Panc1 (cell line): ENCODE measurements at regions not wholly inside any gene's neighbourhood (a gene's known extent, or its start where the extent isn't known, plus 50 kb on each side); places are given as distances from the start of the nearest gene placed in this dataset.

Experiments used
- ATAC-seq: fragments of 200-7000 bp; cut with Tn5 transposase; 2 replicates; pipeline ENCODE4 v1.9.1; 2020; ENCODE audit warnings: mild to moderate bottlenecking, moderate library complexity
- BruUV-seq: library from RNA; stranded (reverse); fragments of 400-500 nt; replicated peaks from 2 replicates; lab custom pipeline; 2021; lab: Mats Ljungman, UMichigan
- CTCF ChIA-PET: fragments of 300-600 bp; sonication (Branson Sonifier 250); formaldehyde crosslinking; loops from one replicate; lab custom pipeline; 2022; ENCODE audit warnings: antibody characterized with exemption; lab: Charles Lee
- POLR2A ChIA-PET: fragments of 300-600 bp; sonication (Branson Sonifier 250); formaldehyde crosslinking; loops from one replicate; lab custom pipeline; 2022; ENCODE audit warnings: antibody characterized with exemption; lab: Charles Lee
- DNase-seq: peaks from one replicate; pipeline ENCODE4 v3.0.0-alpha.2; 2010; ENCODE audit warnings: low read depth, low spot score
- H3K27ac ChIP-seq: 2 replicates; pipeline ENCODE4 v1.5.1; 2011; ENCODE audit warnings: mild to moderate bottlenecking, low read length, inconsistent platforms
- H3K27me3 ChIP-seq: fragments of 200-500 bp; sonication (Bioruptor generic); 2 replicates; pipeline ENCODE4 v1.6.0; 2014; ENCODE audit warnings: low read length, inconsistent platforms; ENCODE audit not compliant: control insufficient read depth, insufficient read depth
- H3K36me3 ChIP-seq: fragments of 200-500 bp; sonication (Bioruptor generic); 2 replicates; pipeline ENCODE4 v1.5.1; 2014; ENCODE audit warnings: inconsistent platforms, mild to moderate bottlenecking, low read length, moderate library complexity; ENCODE audit not compliant: control insufficient read depth, insufficient read depth
- H3K4me1 ChIP-seq: 2 replicates; pipeline ENCODE4 v1.5.1; 2011; ENCODE audit warnings: inconsistent platforms, mild to moderate bottlenecking, low read length, moderate library complexity; ENCODE audit not compliant: control insufficient read depth, insufficient read depth
- H3K4me3 ChIP-seq, 2 experiments: 2 replicates each; pipeline ENCODE4 v1.5.1; 2011 to 2012; ENCODE audit warnings: low read depth in 2 of 2, low read length in 2 of 2, mild to moderate bottlenecking in 2 of 2, inconsistent platforms in 1 of 2, moderate library complexity in 1 of 2
- H3K9me3 ChIP-seq: fragments of 200-500 bp; sonication (Bioruptor generic); 2 replicates; pipeline ENCODE4 v1.5.1; 2014; ENCODE audit warnings: low read depth, mild to moderate bottlenecking, inconsistent platforms, low read length, moderate library complexity; ENCODE audit not compliant: control insufficient read depth, insufficient read depth
- POLR2AphosphoS5 ChIP-seq: IDR thresholded peaks from 2 replicates; pipeline ENCODE4 v1.6.1; 2012; ENCODE audit warnings: mild to moderate bottlenecking, low read depth, low read length, moderate library complexity
- SIN3A ChIP-seq: IDR thresholded peaks from 2 replicates; pipeline ENCODE4 v1.6.1; 2012; ENCODE audit warnings: low read depth, mild to moderate bottlenecking, low read length, moderate library complexity, borderline replicate concordance; ENCODE audit not compliant: insufficient read depth
- TCF7L2 ChIP-seq: IDR thresholded peaks from 2 replicates; pipeline ENCODE4 v1.6.1; 2011; ENCODE audit warnings: mild to moderate bottlenecking, low read depth, low read length, inconsistent platforms
- in situ Hi-C: cut with HindIII; loops from 2 replicates; pipeline ENCODE4 v1.10.0; 2016; ENCODE audit warnings: low sequenced_read_pairs, low pct_unique_long_range_greater_than_20kb
- intact Hi-C: fragments of 100-400 bp; cut with micrococcal nuclease; formaldehyde crosslinking; loops from one replicate; pipeline ENCODE4 v1.10.0; 2022; ENCODE audit not compliant: unreplicated experiment
- TF ChIP-seq, protein P1 (sequence below): fragments of 450-650 bp; IDR thresholded peaks from 2 replicates; pipeline ENCODE4 v1.5.1; 2017; ENCODE audit warnings: mild to moderate bottlenecking
- TF ChIP-seq, protein P2 (sequence below), 2 experiments: IDR thresholded peaks; 2 replicates each; pipeline ENCODE4 v1.6.1; 2011 to 2012; ENCODE audit warnings: low read depth in 2 of 2, control low read depth in 1 of 2, low read length in 1 of 2, mild to moderate bottlenecking in 1 of 2, moderate library complexity in 1 of 2; ENCODE audit not compliant: insufficient read depth in 1 of 2

DNA sequence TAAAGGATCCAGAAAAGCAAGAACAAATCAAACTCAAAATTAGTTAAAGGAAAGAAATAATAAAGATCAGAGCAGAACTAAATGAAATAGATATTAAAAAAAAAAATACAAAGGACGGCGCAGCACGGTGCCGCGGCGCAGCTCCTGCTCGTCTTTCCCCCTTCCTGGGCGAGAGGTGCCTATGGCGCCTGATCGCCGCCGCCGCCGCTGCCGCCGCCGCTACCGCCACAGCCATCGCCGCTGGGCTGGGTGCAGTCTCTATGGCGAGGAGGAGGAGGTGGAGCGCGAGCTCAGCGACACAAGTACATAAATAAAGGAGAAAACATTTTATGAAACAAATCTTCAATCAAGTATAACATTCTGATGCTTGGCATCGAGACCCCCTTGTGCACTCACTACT lies 77.6 kb upstream of the VANGL1 start:
- intact Hi-C loops = no loop called here
- no peak for DNase-seq
- BruUV-seq = no TSS peak
- no peaks in the 10 kb centered on the region for H3K36me3 ChIP-seq
- no peak overlapping the region; a peak in 1 of 4 replicates for H3K4me3 ChIP-seq
- TF ChIP-seq, protein P1, sequence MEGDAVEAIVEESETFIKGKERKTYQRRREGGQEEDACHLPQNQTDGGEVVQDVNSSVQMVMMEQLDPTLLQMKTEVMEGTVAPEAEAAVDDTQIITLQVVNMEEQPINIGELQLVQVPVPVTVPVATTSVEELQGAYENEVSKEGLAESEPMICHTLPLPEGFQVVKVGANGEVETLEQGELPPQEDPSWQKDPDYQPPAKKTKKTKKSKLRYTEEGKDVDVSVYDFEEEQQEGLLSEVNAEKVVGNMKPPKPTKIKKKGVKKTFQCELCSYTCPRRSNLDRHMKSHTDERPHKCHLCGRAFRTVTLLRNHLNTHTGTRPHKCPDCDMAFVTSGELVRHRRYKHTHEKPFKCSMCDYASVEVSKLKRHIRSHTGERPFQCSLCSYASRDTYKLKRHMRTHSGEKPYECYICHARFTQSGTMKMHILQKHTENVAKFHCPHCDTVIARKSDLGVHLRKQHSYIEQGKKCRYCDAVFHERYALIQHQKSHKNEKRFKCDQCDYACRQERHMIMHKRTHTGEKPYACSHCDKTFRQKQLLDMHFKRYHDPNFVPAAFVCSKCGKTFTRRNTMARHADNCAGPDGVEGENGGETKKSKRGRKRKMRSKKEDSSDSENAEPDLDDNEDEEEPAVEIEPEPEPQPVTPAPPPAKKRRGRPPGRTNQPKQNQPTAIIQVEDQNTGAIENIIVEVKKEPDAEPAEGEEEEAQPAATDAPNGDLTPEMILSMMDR = no peak
- no peak for TF ChIP-seq POLR2AphosphoS5
- TF ChIP-seq, protein P2, sequence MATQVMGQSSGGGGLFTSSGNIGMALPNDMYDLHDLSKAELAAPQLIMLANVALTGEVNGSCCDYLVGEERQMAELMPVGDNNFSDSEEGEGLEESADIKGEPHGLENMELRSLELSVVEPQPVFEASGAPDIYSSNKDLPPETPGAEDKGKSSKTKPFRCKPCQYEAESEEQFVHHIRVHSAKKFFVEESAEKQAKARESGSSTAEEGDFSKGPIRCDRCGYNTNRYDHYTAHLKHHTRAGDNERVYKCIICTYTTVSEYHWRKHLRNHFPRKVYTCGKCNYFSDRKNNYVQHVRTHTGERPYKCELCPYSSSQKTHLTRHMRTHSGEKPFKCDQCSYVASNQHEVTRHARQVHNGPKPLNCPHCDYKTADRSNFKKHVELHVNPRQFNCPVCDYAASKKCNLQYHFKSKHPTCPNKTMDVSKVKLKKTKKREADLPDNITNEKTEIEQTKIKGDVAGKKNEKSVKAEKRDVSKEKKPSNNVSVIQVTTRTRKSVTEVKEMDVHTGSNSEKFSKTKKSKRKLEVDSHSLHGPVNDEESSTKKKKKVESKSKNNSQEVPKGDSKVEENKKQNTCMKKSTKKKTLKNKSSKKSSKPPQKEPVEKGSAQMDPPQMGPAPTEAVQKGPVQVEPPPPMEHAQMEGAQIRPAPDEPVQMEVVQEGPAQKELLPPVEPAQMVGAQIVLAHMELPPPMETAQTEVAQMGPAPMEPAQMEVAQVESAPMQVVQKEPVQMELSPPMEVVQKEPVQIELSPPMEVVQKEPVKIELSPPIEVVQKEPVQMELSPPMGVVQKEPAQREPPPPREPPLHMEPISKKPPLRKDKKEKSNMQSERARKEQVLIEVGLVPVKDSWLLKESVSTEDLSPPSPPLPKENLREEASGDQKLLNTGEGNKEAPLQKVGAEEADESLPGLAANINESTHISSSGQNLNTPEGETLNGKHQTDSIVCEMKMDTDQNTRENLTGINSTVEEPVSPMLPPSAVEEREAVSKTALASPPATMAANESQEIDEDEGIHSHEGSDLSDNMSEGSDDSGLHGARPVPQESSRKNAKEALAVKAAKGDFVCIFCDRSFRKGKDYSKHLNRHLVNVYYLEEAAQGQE (IDR thresholded peaks at IDR 0.05; ENCODE audit: insufficient read depth in 1 of 2, low read depth in 2 of 2, low read length in 1 of 2) = no peak
- no peak for TF ChIP-seq TCF7L2
- no peak for TF ChIP-seq SIN3A
- no peaks in the 10 kb centered on the region for H3K4me1 ChIP-seq
- no peaks in the 10 kb centered on the region for H3K9me3 ChIP-seq
- no peak overlapping the region for H3K27ac ChIP-seq
- CTCF ChIA-PET = no interaction called here
- POLR2A ChIA-PET = no interaction called here
- in situ Hi-C loops = no loop called here
- no peak for ATAC-seq
- H3K27me3 ChIP-seq = no peaks in the 10 kb centered on the region; the same call in 1 of the 2 replicates

DNA sequence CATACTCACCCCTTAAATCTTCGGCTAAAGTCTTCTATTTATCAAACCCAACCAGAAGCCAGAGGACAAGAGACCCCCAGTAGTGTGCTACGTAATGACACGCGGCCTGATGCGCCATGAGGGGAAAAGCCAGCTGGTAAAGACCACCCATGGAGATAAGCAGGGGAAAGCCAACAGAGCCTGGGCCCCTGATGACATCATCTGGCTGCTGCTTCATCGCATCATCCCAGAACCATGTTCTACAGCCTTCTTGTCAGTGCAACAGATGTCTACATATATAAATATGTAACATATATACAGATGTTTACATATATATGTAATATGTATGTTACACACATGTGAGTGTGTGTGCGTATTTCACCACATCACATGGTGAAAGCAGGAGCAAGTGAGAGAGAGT lies 81.7 kb upstream of the VANGL1 start:
- CTCF ChIA-PET = no interaction called here
- Histone ChIP-seq H3K9me3 (no peaks in the 10 kb centered on the region), H3K27ac (no peak overlapping the region), H3K27me3 (no peaks in the 10 kb centered on the region; the same call in 1 of the 2 replicates), H3K36me3 (no peaks in the 10 kb centered on the region), H3K4me3 (no peak overlapping the region), H3K4me1 (no peaks in the 10 kb centered on the region)
- no TSS peak for BruUV-seq
- POLR2A ChIA-PET = no interaction called here
- DNase-seq (no peak), ATAC-seq (no peak)
- in situ Hi-C loops = no loop called here
- no peak for TF ChIP-seq POLR2AphosphoS5
- TF ChIP-seq, protein P1 = no peak
- TF ChIP-seq TCF7L2 = no peak
- no peak for TF ChIP-seq SIN3A
- TF ChIP-seq, protein P2 (IDR thresholded peaks at IDR 0.05; ENCODE audit: insufficient read depth in 1 of 2, low read depth in 2 of 2, low read length in 1 of 2) = no peak
- intact Hi-C loops = no loop called here
